ENCODE measurements at regions not wholly inside any gene's neighbourhood (a gene's known extent, or its start where the extent isn't known, plus 50 kb on each side); places are given as distances from the start of the nearest gene placed in this dataset.

GRCh38 chr3:197450308-197450707 is 105.5 kb downstream of the BDH1 start:
- no peak for TF ChIP-seq EZH2phosphoT487 (IDR thresholded peaks at IDR 0.05; ENCODE audit: insufficient read depth, low read depth)
- TF ChIP-seq EZH2 (IDR thresholded peaks at IDR 0.05; ENCODE audit: insufficient read depth, poor library complexity, severe bottlenecking): no peak
